Cardiac fibroblast (primary cell): ENCODE measurements at regions not wholly inside any gene's neighbourhood (a gene's known extent, or its start where the extent isn't known, plus 50 kb on each side); places are given as distances from the start of the nearest gene placed in this dataset.

Experiments used
- DNase-seq, 2 donors: peaks; one replicate each; pipeline versions ENCODE4 v3.0.0 to v3.0.0-alpha.2; 2010; ENCODE audit warnings: low read depth in 2 of 2
- H3K4me3 ChIP-seq, 2 donors: replicated peaks in 1 of 2; 1 replicate in 1 of 2; 2 replicates in 1 of 2; pipeline ENCODE4 v1.5.1; 2011; ENCODE audit warnings: low read depth in 2 of 2, low read length in 2 of 2, mild to moderate bottlenecking in 2 of 2, moderate library complexity in 1 of 2
- TF ChIP-seq, protein P1 (sequence below): IDR thresholded peaks from one replicate; pipeline ENCODE4 v1.5.1; 2011; ENCODE audit warnings: low read depth, mild to moderate bottlenecking, low read length, inconsistent platforms

DNA sequence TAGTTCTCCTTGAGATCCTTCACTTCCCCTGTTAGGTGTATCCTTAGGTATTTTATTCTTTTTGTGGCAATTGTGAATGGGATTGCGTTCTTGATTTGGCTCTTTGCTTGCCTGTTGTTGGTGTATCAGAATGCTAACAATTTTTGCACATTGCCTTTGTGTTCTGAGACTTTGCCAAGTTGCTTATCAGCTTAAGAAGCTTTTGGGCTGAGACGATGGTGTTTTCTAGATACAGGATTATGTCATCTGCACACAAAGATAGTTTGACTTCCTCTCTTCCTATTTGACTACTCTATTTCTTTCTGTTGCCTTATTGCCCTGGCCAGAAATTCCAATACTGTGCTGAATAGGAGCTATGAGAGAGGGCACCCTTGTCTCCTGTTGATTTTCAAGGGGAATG, 609.4 kb upstream of the COX7C start:
- TF ChIP-seq, protein P1, sequence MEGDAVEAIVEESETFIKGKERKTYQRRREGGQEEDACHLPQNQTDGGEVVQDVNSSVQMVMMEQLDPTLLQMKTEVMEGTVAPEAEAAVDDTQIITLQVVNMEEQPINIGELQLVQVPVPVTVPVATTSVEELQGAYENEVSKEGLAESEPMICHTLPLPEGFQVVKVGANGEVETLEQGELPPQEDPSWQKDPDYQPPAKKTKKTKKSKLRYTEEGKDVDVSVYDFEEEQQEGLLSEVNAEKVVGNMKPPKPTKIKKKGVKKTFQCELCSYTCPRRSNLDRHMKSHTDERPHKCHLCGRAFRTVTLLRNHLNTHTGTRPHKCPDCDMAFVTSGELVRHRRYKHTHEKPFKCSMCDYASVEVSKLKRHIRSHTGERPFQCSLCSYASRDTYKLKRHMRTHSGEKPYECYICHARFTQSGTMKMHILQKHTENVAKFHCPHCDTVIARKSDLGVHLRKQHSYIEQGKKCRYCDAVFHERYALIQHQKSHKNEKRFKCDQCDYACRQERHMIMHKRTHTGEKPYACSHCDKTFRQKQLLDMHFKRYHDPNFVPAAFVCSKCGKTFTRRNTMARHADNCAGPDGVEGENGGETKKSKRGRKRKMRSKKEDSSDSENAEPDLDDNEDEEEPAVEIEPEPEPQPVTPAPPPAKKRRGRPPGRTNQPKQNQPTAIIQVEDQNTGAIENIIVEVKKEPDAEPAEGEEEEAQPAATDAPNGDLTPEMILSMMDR: no peak
- no peak overlapping the region for H3K4me3 ChIP-seq
- DNase-seq: no peak

DNA sequence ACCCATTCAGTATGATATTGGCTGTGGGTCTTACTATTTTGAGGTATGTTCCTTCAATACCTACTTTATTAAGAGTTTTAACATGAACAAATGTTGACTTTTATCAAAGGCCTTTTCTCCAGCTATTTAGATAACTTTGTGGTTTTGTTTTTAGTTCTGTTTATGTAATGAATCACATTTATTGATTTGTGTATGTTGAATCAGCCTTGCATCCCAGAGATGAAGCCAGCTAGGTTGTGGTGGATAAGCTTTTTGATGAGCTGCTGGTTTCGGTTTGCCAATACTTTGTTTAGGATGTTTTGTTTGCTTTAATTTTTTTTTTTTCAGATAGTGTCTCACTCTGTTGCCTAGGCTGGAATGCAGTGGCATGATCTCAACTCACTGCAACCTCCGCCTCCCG, 609.0 kb upstream of the COX7C start:
- no peak overlapping the region for H3K4me3 ChIP-seq
- TF ChIP-seq, protein P1: no peak
- DNase-seq: no peak

DNA sequence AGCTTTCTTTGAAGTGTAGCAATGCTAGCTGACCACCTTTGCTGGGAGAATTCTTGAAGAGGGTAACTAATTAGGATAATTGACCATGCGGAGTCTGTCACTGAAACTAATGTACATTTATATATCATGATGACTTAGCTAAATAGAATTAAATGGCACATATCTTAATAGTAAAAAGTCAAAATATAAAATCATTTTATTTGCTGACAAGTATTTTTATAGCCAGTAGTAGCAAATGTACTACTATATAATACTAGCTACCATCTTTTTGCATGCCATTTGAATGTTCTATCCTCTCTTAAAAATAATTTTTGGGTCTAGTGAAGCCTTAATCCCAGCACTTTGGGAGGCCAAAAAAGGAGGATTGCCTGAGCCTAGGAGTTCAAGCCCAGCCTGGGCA, 605.8 kb upstream of the COX7C start:
- no peak overlapping the region for H3K4me3 ChIP-seq
- TF ChIP-seq, protein P1: no peak
- DNase-seq: no peak

DNA sequence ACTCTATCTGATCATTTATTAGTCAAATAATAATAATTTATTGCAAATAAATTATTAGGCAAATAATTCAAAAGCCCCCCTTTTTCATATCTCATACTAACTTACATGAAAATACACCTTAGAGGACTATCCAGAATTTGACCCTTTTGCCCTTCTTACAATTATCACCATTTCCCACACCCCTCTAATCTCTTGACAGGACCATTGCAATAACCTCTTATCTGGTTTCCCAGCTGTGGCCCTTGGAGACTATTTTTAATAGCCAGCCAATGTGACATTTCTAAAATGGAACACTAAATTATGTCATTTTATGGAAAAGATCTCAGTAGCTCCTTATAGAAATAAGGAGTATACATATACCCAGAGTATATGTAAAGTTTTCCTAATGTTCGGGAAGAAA, 588.4 kb upstream of the COX7C start:
- H3K4me3 ChIP-seq: no peak overlapping the region
- no peak for DNase-seq
- TF ChIP-seq, protein P1: no peak

DNA sequence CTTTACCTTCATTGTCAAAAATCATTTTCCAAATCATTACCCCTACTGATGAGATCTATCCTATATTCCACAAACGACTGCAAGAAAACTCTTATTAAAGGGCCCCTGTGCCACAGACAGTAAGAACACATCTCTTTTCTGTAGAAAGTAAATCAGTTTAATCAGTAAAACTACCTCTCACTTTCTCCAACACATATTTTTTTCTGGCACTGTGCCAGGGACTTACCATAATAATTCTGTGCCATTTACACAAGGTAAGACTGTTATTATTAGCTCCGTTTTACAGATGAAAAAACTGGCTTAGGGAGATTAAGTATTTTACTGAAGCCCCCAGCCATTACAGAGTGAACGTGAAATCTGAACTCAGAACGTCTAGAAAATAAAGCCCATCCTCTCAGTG, 587.0 kb upstream of the COX7C start:
- no peak overlapping the region for H3K4me3 ChIP-seq
- no peak for DNase-seq
- TF ChIP-seq, protein P1: no peak

DNA sequence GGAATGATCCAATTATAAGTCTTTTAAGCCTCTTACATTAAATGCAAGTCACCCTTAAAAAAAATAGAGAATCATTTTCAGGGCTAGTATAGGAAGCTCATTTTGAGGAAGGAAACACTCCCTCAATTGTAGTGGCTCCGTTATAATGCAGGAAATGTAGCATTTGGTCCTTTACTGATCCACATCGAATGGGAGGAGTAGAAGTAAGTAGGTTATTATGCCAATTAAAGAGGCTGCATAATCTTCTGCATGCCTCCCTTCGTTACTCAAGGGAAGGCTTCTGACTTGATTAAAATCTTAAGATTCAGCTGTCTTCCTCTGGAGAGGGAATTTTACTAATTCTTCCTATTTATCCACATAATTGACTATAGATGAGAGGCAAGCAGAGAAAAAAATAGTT, 579.2 kb upstream of the COX7C start:
- TF ChIP-seq, protein P1: no peak
- no peak for DNase-seq
- H3K4me3 ChIP-seq: no peak overlapping the region

DNA sequence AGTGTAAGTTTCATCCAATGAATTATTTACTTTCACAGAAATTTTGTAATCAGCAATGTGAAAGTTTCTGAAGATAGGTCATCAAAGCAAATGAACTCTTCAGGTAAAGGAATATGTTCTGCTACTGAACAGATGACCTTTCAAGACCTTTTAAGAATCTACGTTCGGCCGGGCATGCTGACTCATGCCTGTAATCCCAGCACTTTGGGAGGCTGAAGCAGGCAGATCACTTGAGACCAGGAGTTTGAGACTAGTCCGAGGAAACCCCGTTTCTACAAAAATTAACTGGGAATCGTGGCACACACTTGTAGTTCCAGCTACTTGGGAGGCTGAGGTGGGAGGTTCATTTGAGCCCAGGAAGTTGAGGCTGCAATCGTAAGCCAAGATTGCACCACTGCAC, 578.4 kb upstream of the COX7C start:
- TF ChIP-seq, protein P1: no peak
- no peak for DNase-seq
- H3K4me3 ChIP-seq: no peak overlapping the region
